PC-3 (cell line): ENCODE measurements at regions not wholly inside any gene's neighbourhood (a gene's known extent, or its start where the extent isn't known, plus 50 kb on each side); places are given as distances from the start of the nearest gene placed in this dataset.

ENCODE experiments used
- EZH2phosphoT487 ChIP-seq: fragments of 300-600 bp; sonication (generic); IDR thresholded peaks from 2 replicates; pipeline ENCODE4 v1.6.1; 2018; ENCODE audit warnings: mild to moderate bottlenecking, antibody characterized with exemption, low read length, borderline replicate concordance
- TF ChIP-seq, protein P1 (sequence below): fragments of 300-600 bp; sonication (generic); conservative IDR thresholded peaks from 2 replicates; pipeline ENCODE4 v1.5.1; 2017; ENCODE audit warnings: antibody characterized with exemption, low read depth, mild to moderate bottlenecking, low read length

GRCh38 chr15:62416526-62416925, 251.4 kb upstream of the C2CD4B start:
- TF ChIP-seq, protein P1, sequence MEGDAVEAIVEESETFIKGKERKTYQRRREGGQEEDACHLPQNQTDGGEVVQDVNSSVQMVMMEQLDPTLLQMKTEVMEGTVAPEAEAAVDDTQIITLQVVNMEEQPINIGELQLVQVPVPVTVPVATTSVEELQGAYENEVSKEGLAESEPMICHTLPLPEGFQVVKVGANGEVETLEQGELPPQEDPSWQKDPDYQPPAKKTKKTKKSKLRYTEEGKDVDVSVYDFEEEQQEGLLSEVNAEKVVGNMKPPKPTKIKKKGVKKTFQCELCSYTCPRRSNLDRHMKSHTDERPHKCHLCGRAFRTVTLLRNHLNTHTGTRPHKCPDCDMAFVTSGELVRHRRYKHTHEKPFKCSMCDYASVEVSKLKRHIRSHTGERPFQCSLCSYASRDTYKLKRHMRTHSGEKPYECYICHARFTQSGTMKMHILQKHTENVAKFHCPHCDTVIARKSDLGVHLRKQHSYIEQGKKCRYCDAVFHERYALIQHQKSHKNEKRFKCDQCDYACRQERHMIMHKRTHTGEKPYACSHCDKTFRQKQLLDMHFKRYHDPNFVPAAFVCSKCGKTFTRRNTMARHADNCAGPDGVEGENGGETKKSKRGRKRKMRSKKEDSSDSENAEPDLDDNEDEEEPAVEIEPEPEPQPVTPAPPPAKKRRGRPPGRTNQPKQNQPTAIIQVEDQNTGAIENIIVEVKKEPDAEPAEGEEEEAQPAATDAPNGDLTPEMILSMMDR, result no peak
- no peak for TF ChIP-seq EZH2phosphoT487
